GM23338 (cell line): ENCODE measurements at regions not wholly inside any gene's neighbourhood (a gene's known extent, or its start where the extent isn't known, plus 50 kb on each side); places are given as distances from the start of the nearest gene placed in this dataset.

ENCODE experiments used
- ATAC-seq: fragments of 200-7000 bp; cut with Tn5 transposase; 3 replicates; pipeline ENCODE4 v1.9.1; 2020
- DNase-seq: peaks from one replicate; pipeline ENCODE4 v3.0.0-alpha.2; 2015; ENCODE audit warnings: low spot score
- H2AFZ ChIP-seq: fragments of 200-600 bp; sonication (generic); 2 replicates; pipeline ENCODE4 v1.8.0; 2016; ENCODE audit warnings: antibody characterized with exemption, mild to moderate bottlenecking, moderate library complexity
- H3F3A ChIP-seq: fragments of 200-600 bp; sonication (generic); replicated peaks from 2 replicates; pipeline ENCODE4 v1.8.0; 2017; ENCODE audit warnings: antibody characterized with exemption, mixed run types, low read depth
- H3K27ac ChIP-seq: fragments of 200-600 bp; sonication (generic); 2 replicates; pipeline ENCODE4 v1.6.1; 2016; ENCODE audit warnings: low read depth
- H3K27me3 ChIP-seq: fragments of 200-600 bp; sonication (generic); 2 replicates; pipeline ENCODE4 v1.8.0; 2016; ENCODE audit warnings: mild to moderate bottlenecking, mixed run types, moderate library complexity; ENCODE audit not compliant: insufficient read depth
- H3K36me3 ChIP-seq: fragments of 200-600 bp; sonication (generic); 2 replicates; pipeline ENCODE4 v1.8.0; 2016; ENCODE audit warnings: mild to moderate bottlenecking; ENCODE audit not compliant: insufficient read depth
- H3K4me1 ChIP-seq: fragments of 200-600 bp; sonication (generic); 2 replicates; pipeline ENCODE4 v1.8.0; 2016; ENCODE audit warnings: mild to moderate bottlenecking, moderate library complexity; ENCODE audit not compliant: insufficient read depth
- H3K4me2 ChIP-seq: fragments of 200-600 bp; sonication (generic); 2 replicates; pipeline ENCODE4 v1.7.1; 2017; ENCODE audit warnings: mixed run types
- H3K4me3 ChIP-seq: fragments of 200-600 bp; sonication (generic); 2 replicates; pipeline ENCODE4 v1.6.1; 2016; ENCODE audit warnings: mixed run types
- H3K79me2 ChIP-seq: fragments of 200-600 bp; sonication (generic); replicated peaks from 2 replicates; pipeline ENCODE4 v1.8.0; 2017; ENCODE audit warnings: mild to moderate bottlenecking; ENCODE audit not compliant: insufficient read depth
- H3K9me2 ChIP-seq: fragments of 200-600 bp; sonication (generic); 2 replicates; pipeline ENCODE4 v1.8.0; 2017; ENCODE audit not compliant: insufficient read depth
- H4K20me1 ChIP-seq: fragments of 200-600 bp; sonication (generic); replicated peaks from 2 replicates; pipeline ENCODE4 v1.8.0; 2017; ENCODE audit warnings: mild to moderate bottlenecking; ENCODE audit not compliant: insufficient read depth
- H3K27ac Mint-ChIP-seq: 2 replicates; pipeline ENCODE4 v1.8.0; 2020; ENCODE audit warnings: inconsistent platforms, mild to moderate bottlenecking, moderate library complexity, mixed read lengths
- H3K27me3 Mint-ChIP-seq: 3 replicates; pipeline ENCODE4 v1.8.0; 2022; ENCODE audit warnings: low read depth, mild to moderate bottlenecking, moderate library complexity, mixed read lengths, inconsistent platforms; ENCODE audit not compliant: insufficient read depth, poor library complexity
- H3K36me3 Mint-ChIP-seq: 3 replicates; pipeline ENCODE4 v1.8.0; 2021; ENCODE audit warnings: low read depth, mild to moderate bottlenecking, inconsistent platforms, moderate library complexity, mixed read lengths
- H3K4me1 Mint-ChIP-seq: 3 replicates; pipeline ENCODE4 v1.8.0; 2020; ENCODE audit warnings: mild to moderate bottlenecking, inconsistent platforms, mixed read lengths
- H3K4me3 Mint-ChIP-seq: 3 replicates; pipeline ENCODE4 v1.8.0; 2021; ENCODE audit warnings: moderate library complexity, mild to moderate bottlenecking, inconsistent platforms, mixed read lengths
- H3K9me3 Mint-ChIP-seq: 3 replicates; pipeline ENCODE4 v1.8.0; 2020; ENCODE audit warnings: moderate library complexity, mild to moderate bottlenecking, inconsistent platforms, mixed read lengths
- CREB1 ChIP-seq: fragments of 250-450 bp; sonication (Bioruptor Pico); IDR thresholded peaks from 2 replicates; pipeline ENCODE4 v1.5.0; 2020; ENCODE audit warnings: low read depth, mild to moderate bottlenecking, moderate library complexity
- ETS1 ChIP-seq: IDR thresholded peaks from 2 replicates; pipeline ENCODE4 v1.6.1; 2016; ENCODE audit warnings: antibody characterized with exemption
- EZH2 ChIP-seq: fragments of 200-600 bp; sonication (generic); IDR thresholded peaks from one replicate; pipeline ENCODE4 v1.8.0; 2017; ENCODE audit warnings: antibody characterized with exemption, mild to moderate bottlenecking, low read depth; ENCODE audit not compliant: unreplicated experiment
- EZH2phosphoT487 ChIP-seq: fragments of 200-600 bp; sonication (generic); IDR thresholded peaks from one replicate; pipeline ENCODE4 v1.8.1; 2018; ENCODE audit warnings: antibody characterized with exemption; ENCODE audit not compliant: unreplicated experiment
- JUNB ChIP-seq: IDR thresholded peaks from one replicate; pipeline ENCODE4 v1.6.1; 2016; ENCODE audit warnings: antibody characterized with exemption; ENCODE audit not compliant: unreplicated experiment
- NANOG ChIP-seq: IDR thresholded peaks from 2 replicates; pipeline ENCODE4 v1.6.1; 2016; ENCODE audit warnings: antibody characterized with exemption, borderline replicate concordance
- POLR2AphosphoS5 ChIP-seq: IDR thresholded peaks from 2 replicates; pipeline ENCODE4 v1.6.1; 2016; ENCODE audit warnings: antibody characterized with exemption, low read depth
- REST ChIP-seq: IDR thresholded peaks from one replicate; pipeline ENCODE4 v1.6.1; 2018; ENCODE audit warnings: antibody characterized with exemption; ENCODE audit not compliant: unreplicated experiment
- STAT1 ChIP-seq: IDR thresholded peaks from one replicate; pipeline ENCODE4 v1.6.1; 2016; ENCODE audit warnings: antibody characterized with exemption; ENCODE audit not compliant: unreplicated experiment
- ZNF114 ChIP-seq: fragments of 250-450 bp; sonication (Bioruptor Pico); IDR thresholded peaks from 2 replicates; pipeline ENCODE4 v1.5.0; 2020; ENCODE audit warnings: mild to moderate bottlenecking, moderate library complexity
- ZNF331 ChIP-seq: fragments of 250-450 bp; sonication (Bioruptor Pico); IDR thresholded peaks from 2 replicates; pipeline ENCODE4 v1.5.0; 2020; ENCODE audit warnings: low read depth, mild to moderate bottlenecking, moderate library complexity
- TF ChIP-seq, protein P1 (sequence below), 2 experiments: fragments of 200-600 bp in 1 of 2; sonication (generic) in 1 of 2; conservative IDR thresholded peaks; 2 replicates each; pipeline versions ENCODE4 v1.5.1 to v1.6.1; 2016 to 2017; ENCODE audit warnings: antibody characterized with exemption in 2 of 2, low read depth in 2 of 2, mild to moderate bottlenecking in 2 of 2, moderate library complexity in 1 of 2

DNA sequence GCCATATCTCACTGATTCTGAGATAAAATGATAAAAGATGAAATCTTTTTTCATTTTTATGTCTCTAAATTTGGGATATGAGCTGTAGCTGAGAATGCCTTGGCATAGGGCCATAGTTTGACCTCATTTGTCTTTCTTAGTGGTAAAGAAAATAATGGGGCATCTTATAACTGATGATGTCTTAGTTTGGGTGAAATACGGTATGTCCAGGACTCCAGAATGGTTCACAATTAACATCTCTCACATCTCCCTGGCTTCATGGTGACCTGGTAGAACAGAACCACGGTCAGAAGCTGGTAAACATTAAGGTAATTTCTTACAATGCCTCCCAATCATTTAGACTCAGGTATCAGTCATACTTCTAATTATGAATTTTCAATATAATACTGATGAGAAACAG is 250.8 kb downstream of the MAT2B start:
- no peak overlapping the region for H2AFZ ChIP-seq

GRCh38 chr5:163757344-163757743 is 251.9 kb downstream of the MAT2B start:
- Histone ChIP-seq H3K4me1 (no peaks in the 10 kb centered on the region), H3K27me3 (no peaks in the 10 kb centered on the region), H3F3A (no peaks in the 10 kb centered on the region), H3K27ac (no peak overlapping the region), H3K4me3 (no peak overlapping the region), H3K36me3 (no peaks in the 10 kb centered on the region), H4K20me1 (no peaks in the 10 kb centered on the region), H3K9me2 (no peaks in the 10 kb centered on the region; the same call in 1 of the 2 replicates), H2AFZ (no peak overlapping the region), H3K4me2 (no peak overlapping the region), H3K79me2 (no peaks in the 10 kb centered on the region)
- H3K4me1 Mint-ChIP-seq, result no peaks in the 10 kb centered on the region; the same call in 2 of the 3 replicates
- no peaks in the 10 kb centered on the region for H3K9me3 Mint-ChIP-seq
- ATAC-seq (no peak), DNase-seq (no peak)
- H3K27me3 Mint-ChIP-seq, result no peaks in the 10 kb centered on the region
- no peak overlapping the region for H3K27ac Mint-ChIP-seq
- no peaks in the 10 kb centered on the region; the same call in 2 of the 3 replicates for H3K36me3 Mint-ChIP-seq
- no peak overlapping the region for H3K4me3 Mint-ChIP-seq
- TF ChIP-seq CREB1 (CRISPR knock-in tag), result no peak
- TF ChIP-seq ZNF114 (CRISPR knock-in tag), result no peak
- TF ChIP-seq STAT1, result no peak
- no peak for TF ChIP-seq REST
- no peak for TF ChIP-seq NANOG
- no peak for TF ChIP-seq EZH2phosphoT487
- TF ChIP-seq ETS1, result no peak
- TF ChIP-seq JUNB, result no peak
- TF ChIP-seq, protein P1, sequence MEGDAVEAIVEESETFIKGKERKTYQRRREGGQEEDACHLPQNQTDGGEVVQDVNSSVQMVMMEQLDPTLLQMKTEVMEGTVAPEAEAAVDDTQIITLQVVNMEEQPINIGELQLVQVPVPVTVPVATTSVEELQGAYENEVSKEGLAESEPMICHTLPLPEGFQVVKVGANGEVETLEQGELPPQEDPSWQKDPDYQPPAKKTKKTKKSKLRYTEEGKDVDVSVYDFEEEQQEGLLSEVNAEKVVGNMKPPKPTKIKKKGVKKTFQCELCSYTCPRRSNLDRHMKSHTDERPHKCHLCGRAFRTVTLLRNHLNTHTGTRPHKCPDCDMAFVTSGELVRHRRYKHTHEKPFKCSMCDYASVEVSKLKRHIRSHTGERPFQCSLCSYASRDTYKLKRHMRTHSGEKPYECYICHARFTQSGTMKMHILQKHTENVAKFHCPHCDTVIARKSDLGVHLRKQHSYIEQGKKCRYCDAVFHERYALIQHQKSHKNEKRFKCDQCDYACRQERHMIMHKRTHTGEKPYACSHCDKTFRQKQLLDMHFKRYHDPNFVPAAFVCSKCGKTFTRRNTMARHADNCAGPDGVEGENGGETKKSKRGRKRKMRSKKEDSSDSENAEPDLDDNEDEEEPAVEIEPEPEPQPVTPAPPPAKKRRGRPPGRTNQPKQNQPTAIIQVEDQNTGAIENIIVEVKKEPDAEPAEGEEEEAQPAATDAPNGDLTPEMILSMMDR (conservative IDR thresholded peaks at IDR 0.05; ENCODE audit: low read depth in 2 of 2), result no peak

More for the DNA sequence above, 250.8 kb downstream of the MAT2B start:
- H3K36me3 ChIP-seq, result no peaks in the 10 kb centered on the region
- no peaks in the 10 kb centered on the region for H3K79me2 ChIP-seq
- DNase-seq (no peak), ATAC-seq (no peak)
- H4K20me1 ChIP-seq, result no peaks in the 10 kb centered on the region
- Mint-ChIP-seq H3K27ac (no peak overlapping the region), H3K36me3 (no peaks in the 10 kb centered on the region; the same call in 2 of the 3 replicates), H3K4me1 (no peaks in the 10 kb centered on the region; the same call in 2 of the 3 replicates), H3K9me3 (no peaks in the 10 kb centered on the region), H3K4me3 (no peak overlapping the region), H3K27me3 (no peaks in the 10 kb centered on the region)
- H3K27me3 ChIP-seq, result no peaks in the 10 kb centered on the region
- H3K4me3 ChIP-seq, result no peak overlapping the region
- no peak overlapping the region for H3K4me2 ChIP-seq
- H3K27ac ChIP-seq, result no peak overlapping the region
- no peaks in the 10 kb centered on the region; the same call in 1 of the 2 replicates for H3K9me2 ChIP-seq
- no peaks in the 10 kb centered on the region for H3F3A ChIP-seq
- TF ChIP-seq EZH2phosphoT487, result no peak
- no peak for TF ChIP-seq ZNF331 (CRISPR knock-in tag)
- TF ChIP-seq, protein P1 (conservative IDR thresholded peaks at IDR 0.05; ENCODE audit: low read depth in 2 of 2), result no peak
- TF ChIP-seq NANOG, result no peak
- no peak for TF ChIP-seq ZNF114 (CRISPR knock-in tag)
- TF ChIP-seq POLR2AphosphoS5, result no peak
- TF ChIP-seq EZH2, result no peak
- TF ChIP-seq CREB1 (CRISPR knock-in tag), result no peak
- no peaks in the 10 kb centered on the region for H3K4me1 ChIP-seq
